SK-N-SH (cell line): ENCODE measurements at regions not wholly inside any gene's neighbourhood (a gene's known extent, or its start where the extent isn't known, plus 50 kb on each side); places are given as distances from the start of the nearest gene placed in this dataset.
A peak's percentile ranks its signal among the peaks of the same experiment; 100 is the strongest.

ENCODE experiments used
- CTCF ChIA-PET: fragments of 300-600, 350-600 bp; formaldehyde crosslinking; extraction: SDS; loops from one replicate; lab custom pipeline; 2021; lab: Yijun Ruan, JAX
- POLR2A ChIA-PET: fragments of 350-600 bp; sonication (Branson Sonifier 250); formaldehyde crosslinking; extraction: SDS; loops from one replicate; lab custom pipeline; 2020; ENCODE audit warnings: antibody characterized with exemption, inconsistent platforms; lab: Yijun Ruan, JAX
- DNase-seq: peaks from one replicate; pipeline ENCODE4 v3.0.0; 2012
- H2AFZ ChIP-seq: fragments of 200-600 bp; sonication (generic); 2 replicates; pipeline ENCODE4 v1.8.1; 2016; ENCODE audit warnings: antibody characterized with exemption, mild to moderate bottlenecking, low read depth
- H3F3A ChIP-seq: fragments of 200-600 bp; sonication (generic); replicated peaks from 2 replicates; pipeline ENCODE3; 2016; ENCODE audit warnings: antibody characterized with exemption, mild to moderate bottlenecking; ENCODE audit not compliant: insufficient read depth
- H3K27ac ChIP-seq, 2 experiments: fragments of 200-500 bp in 1 of 2; fragments of 200-600 bp in 1 of 2; sonication (Bioruptor generic) in 1 of 2; sonication (generic), shearing (Covaris generic) in 1 of 2; 2 replicates each; pipeline versions ENCODE4 v1.5.1 to v1.6.1; 2014 to 2016; ENCODE audit warnings: low read depth in 2 of 2, inconsistent platforms in 1 of 2, low read length in 1 of 2, mild to moderate bottlenecking in 1 of 2, mixed read lengths in 1 of 2
- H3K27me3 ChIP-seq: fragments of 200-600 bp; sonication (generic), shearing (Covaris generic); 2 replicates; pipeline ENCODE4 v1.6.1; 2016; ENCODE audit warnings: mixed run types; ENCODE audit not compliant: insufficient read depth
- H3K36me3 ChIP-seq, 2 experiments: fragments of 200-500 bp in 1 of 2; fragments of 200-600 bp in 1 of 2; sonication (Bioruptor generic) in 1 of 2; sonication (generic) in 1 of 2; replicated peaks in 1 of 2; 2 replicates each; pipeline versions ENCODE3 to v1.5.1; 2014 to 2016; ENCODE audit warnings: low read length in 1 of 2, mild to moderate bottlenecking in 1 of 2; ENCODE audit not compliant: insufficient read depth in 2 of 2, control insufficient read depth in 1 of 2
- H3K4me1 ChIP-seq, 2 experiments: fragments of 200-500 bp in 1 of 2; fragments of 200-600 bp in 1 of 2; sonication (Bioruptor generic) in 1 of 2; sonication (generic), shearing (Covaris generic) in 1 of 2; 2 replicates each; pipeline versions ENCODE4 v1.5.1 to v1.6.1; 2014 to 2016; ENCODE audit warnings: low read depth in 1 of 2, low read length in 1 of 2, mixed run types in 1 of 2; ENCODE audit not compliant: insufficient read depth in 2 of 2, control insufficient read depth in 1 of 2
- H3K4me2 ChIP-seq: fragments of 200-600 bp; sonication (generic), shearing (Covaris generic); 2 replicates; pipeline ENCODE4 v1.6.1; 2017; ENCODE audit warnings: mixed run types
- H3K4me3 ChIP-seq, 2 experiments: fragments of 200-500 bp in 1 of 2; fragments of 200-600 bp in 1 of 2; sonication (Bioruptor generic) in 1 of 2; sonication (generic), shearing (Covaris generic) in 1 of 2; 2 replicates each; pipeline versions ENCODE4 v1.5.1 to v1.8.1; 2014 to 2016; ENCODE audit warnings: low read depth in 2 of 2, inconsistent platforms in 1 of 2, low read length in 1 of 2, mild to moderate bottlenecking in 1 of 2, mixed read lengths in 1 of 2, moderate library complexity in 1 of 2
- H3K79me2 ChIP-seq: fragments of 200-600 bp; sonication (generic); 2 replicates; pipeline ENCODE4 v1.8.1; 2017; ENCODE audit warnings: mild to moderate bottlenecking; ENCODE audit not compliant: insufficient read depth
- H3K9ac ChIP-seq: fragments of 200-600 bp; sonication (generic); 2 replicates; pipeline ENCODE4 v1.6.1; 2017; ENCODE audit warnings: mixed run types
- H3K9me2 ChIP-seq: fragments of 200-600 bp; sonication (generic); 2 replicates; pipeline ENCODE4 v1.6.1; 2017; ENCODE audit warnings: mixed run types
- H3K9me3 ChIP-seq: fragments of 200-600 bp; sonication (generic); 2 replicates; pipeline ENCODE4 v1.6.1; 2017; ENCODE audit warnings: mixed run types, mild to moderate bottlenecking, moderate library complexity
- H4K20me1 ChIP-seq: fragments of 200-600 bp; sonication (generic); 2 replicates; pipeline ENCODE4 v1.6.1; 2017; ENCODE audit warnings: mild to moderate bottlenecking, mixed run types; ENCODE audit not compliant: insufficient read depth
- EP300 ChIP-seq, 2 experiments: IDR thresholded peaks; 2 replicates each; pipeline versions ENCODE4 v1.4.0 to v1.6.1; 2012; ENCODE audit warnings: borderline replicate concordance in 1 of 2, low read depth in 1 of 2, low read length in 1 of 2
- EZH2phosphoT487 ChIP-seq: fragments of 200-600 bp; sonication (generic); IDR thresholded peaks from 2 replicates; pipeline ENCODE4 v1.6.1; 2017; ENCODE audit warnings: low read depth, mixed run types, mild to moderate bottlenecking, antibody characterized with exemption, moderate library complexity, borderline replicate concordance
- IRF3 ChIP-seq: fragments of 150-350 bp; IDR thresholded peaks from 2 replicates; pipeline ENCODE4 v1.6.1; 2016; ENCODE audit warnings: mild to moderate bottlenecking, low read depth, low read length
- JUND ChIP-seq: IDR thresholded peaks from 2 replicates; pipeline ENCODE4 v1.4.0; 2012
- NFIC ChIP-seq: IDR thresholded peaks from 2 replicates; pipeline ENCODE4 v1.4.0; 2012; ENCODE audit warnings: borderline replicate concordance
- PBX3 ChIP-seq: IDR thresholded peaks from 2 replicates; pipeline ENCODE4; 2012
- RAD21 ChIP-seq: IDR thresholded peaks from 2 replicates; pipeline ENCODE4 v1.6.1; 2012; ENCODE audit warnings: mild to moderate bottlenecking, low read length
- RCOR1 ChIP-seq: fragments of 150-350 bp; IDR thresholded peaks from 2 replicates; pipeline ENCODE4 v1.6.1; 2017; ENCODE audit warnings: antibody characterized with exemption, low read length
- REST ChIP-seq: IDR thresholded peaks from 2 replicates; pipeline ENCODE4 v1.6.1; 2012; ENCODE audit warnings: mild to moderate bottlenecking, low read depth, low read length, moderate library complexity
- RXRA ChIP-seq: IDR thresholded peaks from 2 replicates; pipeline ENCODE4 v1.4.0; 2012; ENCODE audit warnings: low read depth, mild to moderate bottlenecking, borderline replicate concordance
- SIN3A ChIP-seq: IDR thresholded peaks from 2 replicates; pipeline ENCODE4 v1.6.1; 2012; ENCODE audit warnings: low read depth, mild to moderate bottlenecking, low read length, moderate library complexity, borderline replicate concordance
- TCF12 ChIP-seq: IDR thresholded peaks from 2 replicates; pipeline ENCODE4 v1.4.0; 2012
- USF2 ChIP-seq: fragments of 150-350 bp; IDR thresholded peaks from 2 replicates; pipeline ENCODE4 v1.6.1; 2017; ENCODE audit warnings: antibody characterized with exemption, low read length, low read depth, borderline replicate concordance
- ZBTB33 ChIP-seq: IDR thresholded peaks from 2 replicates; pipeline ENCODE4 v1.4.0; 2012; ENCODE audit warnings: low read depth, borderline replicate concordance
- WGBS: methylation state at CpG from one replicate; pipeline ENCODE4 v1.1.6; 2017; ENCODE audit warnings: low lambda C conversion rate; 5-methylcytosine and 5-hydroxymethylcytosine counted together

- Histone ChIP-seq H2AFZ (0 out of 2 replicates have a peak overlapping the region, but pooled peaks have one; percentile 73), H3K4me3 (no peak overlapping the region), H3K36me3 (no peaks in the 10 kb centered on the region), H3K79me2 (no peaks in the 10 kb centered on the region), H3K9me3 (no peaks in the 10 kb centered on the region), H3K27ac (peak overlapping the region in 1 of 2 experiments; percentile 24; a peak in 1 of 4 replicates), H3K4me2 (peak overlapping the region; percentile 54; the same call in 1 of the 2 replicates), H3K4me1 (peaks cover 0 to 14% of the 10 kb centered on the region in 2 experiments; a peak in 2 of 4 replicates), H3K9me2 (no peaks in the 10 kb centered on the region), H3K27me3 (no peaks in the 10 kb centered on the region), H3K9ac (peak overlapping the region; percentile 40; the same call in 1 of the 2 replicates), H3F3A (peaks cover 7% of the 10 kb centered on the region), H4K20me1 (no peaks in the 10 kb centered on the region)
- DNase-seq = no peak
- ChIA-PET POLR2A (no interaction called here), CTCF (no interaction called here)
- 80% methylated on average over 1 of the region's 1 CpG for WGBS
- TF ChIP-seq JUND (no peak), REST (no peak), PBX3 (no peak), SIN3A (no peak), RAD21 (no peak), RCOR1 (no peak), TCF12 (no peak), EZH2phosphoT487 (no peak), EP300 (IDR thresholded peaks at IDR 0.05; ENCODE audit: borderline replicate concordance in 1 of 2, low read depth in 1 of 2, low read length in 1 of 2) (no peak), RXRA (no peak), IRF3 (no peak), NFIC (no peak)
Measured at GRCh38 chr5:87136733-87137132, 130.9 kb upstream of the RASA1 start.

GRCh38 chr5:87137283-87137682, 130.4 kb upstream of the RASA1 start:
- ChIA-PET CTCF (interaction anchor here (1.0 kb wide), 1 partner anchor 13 kb away, joined by 3 read pairs; no protein-coding TSS in a partner anchor), POLR2A (no interaction called here)
- DNase-seq = no peak
- no peak for TF ChIP-seq USF2
- no peak for TF ChIP-seq REST
- no peak for TF ChIP-seq EZH2phosphoT487
- TF ChIP-seq ZBTB33 = no peak

More at GRCh38 chr5:87137283-87137682, 130.4 kb upstream of the RASA1 start:
- no peaks in the 10 kb centered on the region for H4K20me1 ChIP-seq
- no peaks in the 10 kb centered on the region for H3K36me3 ChIP-seq
- no peaks in the 10 kb centered on the region for H3K27me3 ChIP-seq
- no peaks in the 10 kb centered on the region for H3K79me2 ChIP-seq
- peaks cover 0 to 15% of the 10 kb centered on the region in 2 experiments; a peak in 2 of 4 replicates for H3K4me1 ChIP-seq
- H3F3A ChIP-seq = peaks cover 7% of the 10 kb centered on the region
- H3K27ac ChIP-seq = peak overlapping the region; percentile 60 to 71; a peak in 2 of 4 replicates
- H3K9me3 ChIP-seq = no peaks in the 10 kb centered on the region
- WGBS = 67% methylated on average over 3 of the region's 3 CpGs
- no peak overlapping the region for H3K4me3 ChIP-seq
- no peak overlapping the region for H3K4me2 ChIP-seq
- no peaks in the 10 kb centered on the region for H3K9me2 ChIP-seq
- no peak overlapping the region for H3K9ac ChIP-seq
- no peak overlapping the region for H2AFZ ChIP-seq
